CD4-positive, alpha-beta T cell treated with Interleukin-2 at 100 ng/mL for 4 hours (primary cell): ENCODE measurements at regions not wholly inside any gene's neighbourhood (a gene's known extent, or its start where the extent isn't known, plus 50 kb on each side); places are given as distances from the start of the nearest gene placed in this dataset.

Experiments
- DNase-seq: peaks from one replicate; pipeline ENCODE4 v3.0.0-alpha.2; 2020; ENCODE audit warnings: low spot score

DNA sequence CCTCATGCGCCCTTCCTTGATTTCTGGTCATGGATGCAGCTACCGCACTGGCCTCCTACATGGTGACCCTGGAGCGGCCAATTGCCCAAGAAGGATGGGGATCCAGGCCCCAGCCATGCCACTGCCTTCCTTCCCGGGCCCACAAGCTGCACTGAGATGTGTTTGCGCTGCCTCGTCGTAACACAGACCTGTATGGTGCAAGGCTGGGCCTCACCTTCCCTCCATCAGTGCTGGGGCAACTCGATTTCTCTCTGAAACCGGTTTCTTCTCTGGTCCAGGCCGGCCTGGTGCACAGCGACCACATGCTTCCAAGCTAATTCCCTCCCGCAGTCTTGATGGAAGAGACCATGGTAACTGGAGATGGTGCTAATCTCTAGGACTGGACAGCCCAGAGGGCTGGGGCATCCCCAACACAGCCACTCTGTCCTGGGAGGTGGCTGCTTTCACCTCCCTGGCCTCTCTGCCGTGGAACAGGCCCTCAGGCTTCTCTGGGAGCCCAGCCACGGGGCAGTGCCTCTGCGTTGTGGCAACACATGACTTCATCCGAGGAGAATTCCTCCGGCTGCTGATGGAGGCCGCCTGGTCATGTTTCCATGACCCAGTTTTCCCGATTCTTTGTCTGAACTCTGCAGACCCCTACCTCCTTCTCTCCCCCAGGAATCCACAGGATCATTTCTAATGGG lies 184.2 kb downstream of the GLI2 start:
- DNase-seq: no peak

DNA sequence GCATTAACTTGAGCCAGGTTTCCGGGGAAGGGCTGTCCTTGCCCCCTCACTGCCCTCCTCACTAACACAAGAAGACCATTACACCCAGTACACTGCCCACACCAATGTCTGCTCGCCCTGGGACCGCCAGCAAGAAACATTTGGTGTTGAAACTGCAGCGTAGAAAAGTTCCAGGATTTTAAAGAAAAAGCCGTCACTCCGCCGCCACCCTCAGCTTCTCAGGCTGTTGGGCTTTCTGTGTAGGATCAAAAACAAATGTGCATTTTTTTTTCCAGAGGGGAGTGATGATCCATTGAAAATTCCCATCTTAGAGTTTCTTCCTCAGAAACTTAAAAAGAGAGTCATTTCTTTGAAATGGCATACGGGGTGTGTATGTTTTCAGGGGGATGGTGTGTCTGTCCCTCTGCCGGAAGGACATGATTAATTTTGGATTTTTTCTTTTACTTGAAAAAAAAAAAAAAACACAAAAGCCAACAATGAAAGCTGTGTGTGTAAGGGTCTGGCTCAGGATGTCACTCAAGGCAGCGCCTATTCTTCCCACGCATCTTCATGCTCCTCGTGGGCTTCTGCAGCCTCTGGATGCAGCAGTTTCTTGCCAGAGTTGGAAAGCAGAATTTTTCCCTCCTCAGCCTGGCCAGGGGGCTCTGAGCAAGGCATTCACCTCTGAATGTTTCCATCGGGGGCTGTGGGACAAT lies 184.9 kb downstream of the GLI2 start:
- no peak for DNase-seq

DNA sequence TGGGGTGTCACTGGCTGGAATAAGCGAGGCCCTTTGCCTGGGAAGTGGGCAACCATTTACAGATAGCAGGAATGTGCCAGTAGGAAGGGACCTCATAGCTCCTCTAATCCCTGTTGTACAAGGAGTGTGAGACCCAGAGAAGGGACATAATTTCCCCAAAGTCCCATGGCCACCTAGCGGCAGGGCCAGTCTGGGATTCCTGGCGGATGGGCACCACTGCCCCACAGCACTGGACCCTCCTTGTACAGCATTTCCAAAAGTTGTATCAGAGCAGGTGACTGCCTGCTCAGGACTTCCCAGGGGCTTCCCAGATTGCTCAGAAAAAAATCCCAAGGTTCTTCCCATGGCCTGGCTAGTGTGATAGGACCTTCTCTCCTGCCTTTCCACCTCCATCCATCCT lies 185.8 kb downstream of the GLI2 start:
- DNase-seq: no peak

DNA sequence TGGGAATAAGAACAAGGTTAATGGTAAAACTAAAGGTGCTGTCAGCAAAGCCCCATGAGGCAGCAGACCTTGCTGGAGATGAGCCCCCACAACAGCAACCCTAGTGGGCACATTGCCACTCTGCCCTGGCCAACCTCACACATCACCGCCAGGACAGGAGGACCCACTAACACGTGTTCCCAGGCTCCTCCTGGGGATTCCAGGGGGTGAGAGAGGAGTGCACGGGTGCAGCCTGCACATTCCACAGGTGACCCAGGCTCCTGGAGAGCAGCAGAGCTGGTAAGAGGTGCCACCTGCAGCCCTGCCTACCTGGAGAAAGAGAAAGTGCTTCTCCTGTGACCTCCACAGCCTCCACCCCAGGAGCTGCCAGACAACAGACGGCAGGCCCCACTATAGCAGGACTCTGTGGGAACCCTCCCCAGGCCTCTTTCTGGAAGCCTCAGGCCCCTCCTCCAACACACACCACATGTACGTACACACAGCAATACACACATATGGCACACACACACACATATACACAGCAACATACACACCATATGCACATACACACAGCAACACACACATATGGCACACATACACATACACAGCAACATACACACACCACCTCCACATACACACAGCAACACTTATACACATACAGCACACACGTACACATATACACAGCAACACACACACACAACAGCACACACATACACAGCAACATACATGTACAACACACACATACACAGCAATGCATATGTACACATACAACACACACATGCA lies 187.1 kb downstream of the GLI2 start:
- DNase-seq: no peak

DNA sequence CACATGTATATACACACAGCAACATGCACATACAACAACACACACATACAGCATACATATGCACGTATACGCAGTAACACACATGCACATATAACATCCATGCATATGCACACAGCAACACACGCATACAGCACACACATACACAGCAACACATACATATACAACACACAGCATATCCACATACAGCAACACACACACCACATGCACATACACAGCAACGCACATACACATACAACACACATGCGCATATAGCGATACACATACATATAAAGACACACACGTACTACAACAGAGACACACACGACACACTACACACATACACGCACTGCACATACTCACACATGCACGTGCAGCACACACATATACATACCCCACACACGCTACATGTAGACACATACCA lies 187.8 kb downstream of the GLI2 start:
- DNase-seq: no peak

DNA sequence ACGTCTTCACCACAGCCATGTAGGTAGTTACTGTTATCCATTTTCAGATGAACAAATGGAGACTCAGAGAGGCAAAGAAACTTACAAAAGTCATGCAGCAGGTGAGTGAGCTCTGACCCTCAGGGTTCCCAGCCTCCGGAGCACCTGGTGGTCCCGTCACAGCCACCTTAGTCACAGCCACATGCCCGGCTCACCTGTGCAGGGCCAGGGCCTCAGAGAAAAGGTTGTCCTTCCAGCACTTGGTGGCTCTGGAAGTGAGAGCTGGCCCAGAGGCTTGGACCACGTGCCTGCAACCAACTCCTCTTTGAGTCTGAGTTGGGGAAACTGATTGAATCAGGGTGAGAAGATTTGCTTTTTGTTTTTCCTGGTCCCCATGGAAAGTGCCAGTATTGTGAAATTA lies 189.3 kb downstream of the GLI2 start:
- no peak for DNase-seq

DNA sequence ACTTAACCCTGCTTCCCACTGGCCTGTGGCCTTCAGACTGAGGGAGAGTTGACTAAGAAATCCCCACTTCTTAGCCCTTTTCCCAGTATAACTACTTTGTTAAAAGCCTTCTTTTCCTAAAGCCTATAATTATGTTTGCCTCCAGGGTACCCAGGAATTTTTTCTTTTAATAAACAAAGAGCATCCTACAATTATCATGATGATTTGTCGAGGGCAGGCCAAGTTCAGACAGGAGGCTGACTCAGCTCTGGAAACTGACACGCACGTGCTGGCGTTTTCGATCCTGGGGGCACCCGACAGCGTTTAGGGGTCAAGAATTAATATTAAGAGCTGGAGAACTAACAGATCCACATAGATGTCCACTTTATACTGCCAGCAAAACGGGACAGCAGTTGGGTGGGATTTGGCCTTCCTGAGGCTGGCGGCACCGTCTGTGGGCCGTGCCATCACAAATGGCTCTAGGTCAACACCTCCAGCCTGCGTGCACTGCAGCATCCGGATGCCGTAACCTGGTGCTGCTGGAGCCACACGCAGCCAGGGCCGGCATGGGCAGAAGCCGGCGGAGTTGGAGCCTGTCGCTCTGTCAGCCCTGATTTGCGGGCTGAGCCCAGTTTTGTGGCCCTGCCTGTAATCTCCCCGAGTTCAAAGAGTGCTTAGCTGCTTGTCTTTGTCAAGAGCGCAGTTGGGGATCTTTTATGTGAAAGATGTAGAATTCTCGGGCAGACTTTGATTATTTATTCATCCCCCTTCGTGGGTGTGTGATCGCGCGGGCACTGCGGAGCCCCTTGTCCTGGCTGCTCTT lies 191.0 kb downstream of the GLI2 start:
- no peak for DNase-seq

DNA sequence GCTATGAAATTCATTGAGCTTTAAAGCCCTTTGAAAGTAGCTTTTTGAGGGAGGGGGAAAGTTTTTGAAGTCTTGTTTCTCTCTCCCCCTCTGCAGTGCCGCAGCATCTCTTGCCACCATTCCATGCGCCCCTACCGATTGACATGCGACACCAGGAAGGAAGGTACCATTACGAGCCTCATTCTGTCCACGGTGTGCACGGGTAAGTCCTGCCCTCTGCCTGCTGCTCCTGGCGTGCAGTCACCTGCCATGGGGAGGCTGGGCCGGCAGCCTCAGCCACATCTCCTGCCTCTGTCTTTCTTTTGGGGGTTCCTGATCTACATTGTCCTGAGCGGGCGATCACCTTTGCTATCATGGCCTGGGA lies 191.6 kb downstream of the GLI2 start:
- DNase-seq: no peak

DNA sequence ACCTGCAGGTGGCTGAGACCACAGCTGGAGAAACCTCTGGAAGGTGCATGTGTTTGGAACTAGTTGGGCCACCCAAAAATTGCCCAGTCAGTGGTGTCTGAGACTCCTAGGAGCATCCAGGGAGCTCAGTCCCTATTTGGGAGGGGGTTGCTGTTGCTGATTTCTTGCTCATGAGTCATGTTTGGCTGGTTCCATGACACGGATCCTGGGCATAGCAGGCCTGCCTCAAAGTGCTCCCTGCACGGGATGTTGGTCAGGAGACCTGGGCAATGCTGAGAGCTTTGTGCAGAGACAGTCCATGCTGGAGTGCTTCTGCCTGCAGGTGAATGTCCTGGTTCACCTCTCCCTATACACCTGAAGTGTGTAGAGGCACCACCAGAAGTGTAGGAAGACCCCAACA lies 194.2 kb downstream of the GLI2 start:
- DNase-seq: no peak

DNA sequence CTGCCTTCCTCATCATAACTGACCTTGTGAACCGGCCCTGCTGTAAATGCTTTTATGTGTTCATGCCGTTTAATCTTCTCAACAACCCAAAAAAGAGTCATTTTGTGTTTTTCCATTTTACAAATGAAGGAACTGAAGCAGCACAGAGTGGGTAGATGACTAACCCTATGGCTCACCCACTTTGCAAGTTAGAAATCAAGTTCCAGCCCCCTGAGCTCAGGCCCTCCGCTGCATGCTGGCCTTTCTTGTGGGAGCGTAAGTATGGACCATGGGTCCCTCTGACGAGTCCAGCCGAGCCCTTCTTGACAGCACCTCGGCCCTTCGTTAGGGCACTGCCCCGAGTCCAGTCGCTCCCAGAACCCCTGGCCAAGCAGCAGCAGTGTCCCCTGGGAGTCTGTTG lies 194.6 kb downstream of the GLI2 start:
- no peak for DNase-seq

DNA sequence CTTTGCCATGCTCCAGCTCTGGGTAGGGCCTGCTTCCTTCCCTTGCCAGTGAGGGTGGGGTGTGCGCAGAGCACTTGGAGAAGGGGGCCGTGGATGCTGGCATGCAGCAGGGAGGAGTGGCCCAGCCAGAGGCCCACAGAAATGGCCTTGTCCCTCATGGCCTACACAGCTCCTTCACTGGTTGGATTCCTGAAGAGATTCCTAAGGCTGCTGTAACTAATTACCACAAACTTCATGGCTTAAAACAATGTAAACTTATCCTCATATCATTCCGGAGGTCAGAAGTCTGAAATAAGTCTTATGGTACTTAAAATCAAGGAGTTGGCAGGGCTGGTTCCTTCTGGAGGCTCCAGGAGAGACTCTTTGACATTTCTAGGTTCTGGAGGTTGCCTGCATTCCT lies 195.2 kb downstream of the GLI2 start:
- DNase-seq: no peak

DNA sequence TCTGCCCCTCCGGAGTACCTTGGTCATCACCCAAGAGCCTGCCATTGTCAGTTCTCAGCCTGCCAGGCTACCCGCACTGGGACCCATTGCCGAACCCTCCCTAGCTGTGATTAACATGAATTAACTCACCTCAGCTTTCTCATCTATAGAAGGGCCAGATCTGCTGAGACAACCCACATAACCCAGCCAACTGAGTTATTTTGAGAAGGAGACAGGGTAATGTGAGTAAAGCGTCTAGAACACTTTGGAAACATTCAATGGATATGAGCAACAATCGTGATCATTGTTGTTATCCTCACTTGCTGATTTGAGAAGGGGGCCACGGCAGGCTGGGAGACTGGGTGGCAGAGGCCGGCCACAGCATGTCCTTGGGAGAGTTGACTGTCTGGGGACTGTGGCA lies 196.8 kb downstream of the GLI2 start:
- no peak for DNase-seq

DNA sequence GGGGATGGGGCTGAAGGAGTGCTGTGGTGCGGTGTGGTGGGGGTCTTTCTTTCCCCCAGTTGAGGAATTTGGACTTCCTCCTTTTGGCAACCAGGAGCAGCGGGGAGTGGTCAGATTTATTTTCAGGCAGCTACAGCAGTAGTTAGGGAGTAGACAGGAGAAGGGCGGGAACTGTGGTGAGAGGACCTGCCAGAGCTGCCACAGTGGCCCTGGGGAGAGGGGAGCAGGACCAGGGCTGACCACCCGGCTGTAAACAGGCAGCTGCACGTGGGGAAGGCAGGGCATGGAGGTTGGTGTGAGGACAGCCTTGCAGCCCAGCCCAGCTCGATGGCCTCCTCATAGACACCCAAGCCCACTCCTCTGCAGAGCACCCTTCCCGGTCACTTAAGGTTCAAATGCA lies 197.2 kb downstream of the GLI2 start:
- DNase-seq: no peak

DNA sequence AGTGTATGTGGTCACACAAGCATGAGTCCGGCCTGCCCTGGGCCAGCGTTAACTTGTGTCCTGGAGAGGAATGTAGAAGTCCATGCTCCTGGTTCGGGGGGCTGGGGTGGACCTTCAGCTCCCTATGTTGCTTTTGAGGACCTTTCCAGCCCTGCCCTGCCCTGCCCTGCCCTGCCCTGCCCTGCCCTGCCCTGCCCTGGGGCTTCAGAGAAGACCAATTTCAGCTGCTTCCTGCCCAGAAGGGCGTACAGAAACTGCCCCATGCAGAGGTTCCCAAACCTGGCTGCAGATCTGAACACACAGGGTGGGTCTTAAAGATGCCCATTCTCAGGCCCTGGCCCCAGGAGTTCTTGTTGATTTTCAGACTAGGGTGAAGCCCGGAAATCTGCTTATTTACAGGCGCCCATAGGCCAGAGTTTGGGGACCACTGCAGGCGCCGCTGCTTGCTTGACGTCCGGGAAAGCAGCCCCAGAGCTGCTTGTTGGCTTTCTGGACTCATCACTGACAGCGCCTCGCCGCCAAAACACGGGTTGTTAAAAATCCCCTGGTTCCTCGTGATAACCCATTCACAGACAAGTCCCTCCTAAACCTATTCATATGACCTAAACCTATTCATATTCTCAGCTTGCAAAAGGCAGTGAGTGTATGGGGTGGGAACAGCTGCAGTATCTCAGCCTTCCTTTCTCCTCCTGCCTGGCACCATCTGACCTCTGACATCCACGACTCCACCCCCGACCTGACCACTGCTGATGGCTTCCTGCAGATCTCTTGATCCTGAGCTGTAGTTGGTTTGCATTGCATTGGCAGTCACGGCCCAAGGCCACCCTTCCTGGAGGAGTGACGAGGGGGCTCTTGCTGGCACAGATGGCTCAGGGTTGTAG lies 198.3 kb downstream of the GLI2 start:
- no peak for DNase-seq

DNA sequence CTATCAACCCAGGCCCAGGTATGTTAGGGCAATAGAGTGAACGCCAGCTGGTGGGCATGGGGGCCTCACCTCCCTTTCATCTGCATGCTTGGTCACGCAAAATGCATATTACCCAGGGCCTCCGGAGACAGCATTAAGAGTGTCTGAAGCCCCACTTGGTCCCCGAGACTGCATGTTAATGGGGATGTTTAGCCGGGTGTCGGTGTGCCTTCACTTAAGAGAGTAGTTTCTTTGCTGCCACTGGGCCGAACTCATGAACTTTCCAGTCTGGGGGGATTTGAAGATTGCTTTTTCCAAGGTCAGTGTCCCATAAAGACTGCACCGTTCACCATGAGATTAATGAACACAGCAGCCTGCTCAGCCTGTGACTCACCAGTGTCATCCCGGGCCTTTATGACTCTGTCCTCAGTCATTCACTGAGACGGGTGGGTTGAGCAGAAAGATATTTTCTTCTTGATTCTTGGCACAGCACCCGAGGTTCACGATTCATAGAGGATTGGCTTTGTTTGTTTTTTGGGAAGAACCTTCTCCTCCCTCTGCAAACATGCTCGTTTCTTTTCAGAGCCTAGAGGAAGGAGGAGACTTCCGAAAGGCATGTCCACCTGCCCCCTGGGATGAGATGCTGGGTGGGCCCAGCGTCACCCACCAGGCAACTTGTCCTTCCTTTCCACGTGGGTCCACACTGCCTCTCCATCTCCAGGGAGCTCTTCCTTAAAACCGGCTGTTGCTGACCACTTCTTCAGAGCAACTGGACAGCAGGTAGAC lies 199.1 kb downstream of the GLI2 start:
- DNase-seq: no peak

DNA sequence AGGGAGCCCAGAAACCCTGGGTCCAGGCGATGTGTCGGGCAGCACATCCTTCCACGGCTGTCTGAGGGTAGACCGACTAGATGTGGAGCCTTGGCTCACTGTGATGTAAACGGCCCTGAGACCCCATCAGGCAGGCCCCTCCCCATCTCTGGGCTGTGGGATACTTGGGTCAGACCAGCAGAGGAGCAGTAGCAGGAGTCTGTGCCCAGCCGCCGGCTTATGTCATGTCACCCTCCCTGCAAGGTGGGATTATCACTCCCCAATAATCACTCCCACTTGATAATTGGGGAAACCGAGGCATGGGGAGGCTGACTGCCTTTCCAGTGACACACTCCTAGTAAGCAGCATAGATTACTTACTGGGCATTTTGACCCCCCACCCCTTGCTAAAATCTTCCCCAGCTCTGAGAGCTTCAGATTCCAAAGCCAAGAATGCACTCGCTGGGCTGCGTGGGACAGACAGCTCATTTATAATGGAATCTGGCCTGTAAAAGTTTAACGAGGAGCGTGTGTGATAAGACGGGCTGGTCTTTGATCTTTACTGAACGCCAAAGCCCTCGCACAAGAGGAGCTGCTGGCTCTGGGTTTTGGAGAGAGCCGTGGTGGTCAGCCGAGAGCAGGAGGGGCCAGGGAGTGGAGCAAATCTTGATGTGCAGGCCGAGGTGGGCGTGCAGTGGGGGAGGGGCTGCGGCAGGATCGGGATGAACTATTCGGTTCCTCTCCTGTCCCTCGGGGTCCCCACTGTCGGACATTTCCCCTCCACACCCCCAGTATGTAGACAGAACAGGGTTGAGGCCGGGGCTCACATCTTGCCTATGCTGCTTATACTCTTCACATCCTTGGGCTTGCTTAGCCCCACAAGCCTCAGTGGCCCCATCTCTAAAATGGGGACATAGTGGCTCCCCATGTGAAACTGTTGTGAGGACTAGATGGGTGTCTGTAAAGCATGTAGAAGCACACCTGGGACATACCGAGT lies 200.0 kb downstream of the GLI2 start:
- DNase-seq: no peak

DNA sequence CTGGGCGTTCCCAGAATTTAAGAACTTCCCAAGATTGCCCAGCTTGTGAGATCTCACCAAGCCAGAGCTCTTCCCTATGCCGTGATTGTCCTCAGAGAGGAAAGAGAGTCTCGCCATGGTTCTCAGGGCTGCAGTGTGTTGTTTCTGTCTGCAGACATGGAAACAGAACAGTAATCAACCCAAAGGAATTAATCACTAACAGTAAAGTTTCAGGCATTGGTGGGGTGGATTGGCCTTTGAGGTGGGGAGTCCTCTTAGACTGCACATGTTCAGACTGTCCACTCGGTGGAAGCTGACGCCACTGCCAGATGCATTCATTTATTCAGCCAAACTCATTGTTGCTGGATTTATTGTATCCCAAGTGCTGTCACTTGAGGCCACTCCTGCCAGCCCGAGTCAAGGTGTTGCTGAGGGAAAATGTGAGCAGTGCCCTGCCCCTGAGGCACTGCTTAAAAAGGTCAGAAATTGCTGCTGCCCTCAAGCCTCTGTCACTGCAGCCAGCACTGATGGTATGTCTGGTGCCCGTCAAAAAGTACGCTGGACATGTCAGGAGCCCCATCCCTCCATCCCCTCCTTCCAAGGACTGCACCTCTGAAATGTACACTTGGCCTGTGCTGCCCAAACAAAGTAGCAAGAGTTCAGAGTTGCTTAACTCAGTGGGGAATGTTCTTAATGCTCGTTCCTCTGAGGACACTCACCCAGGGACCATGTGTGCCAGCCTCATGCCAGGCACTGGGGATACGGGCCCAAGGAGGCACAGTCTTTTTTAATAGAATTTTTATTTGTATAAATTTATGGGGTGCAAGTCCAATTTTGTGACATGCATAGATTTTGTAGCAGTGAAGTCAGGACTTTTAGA lies 201.0 kb downstream of the GLI2 start:
- no peak for DNase-seq

DNA sequence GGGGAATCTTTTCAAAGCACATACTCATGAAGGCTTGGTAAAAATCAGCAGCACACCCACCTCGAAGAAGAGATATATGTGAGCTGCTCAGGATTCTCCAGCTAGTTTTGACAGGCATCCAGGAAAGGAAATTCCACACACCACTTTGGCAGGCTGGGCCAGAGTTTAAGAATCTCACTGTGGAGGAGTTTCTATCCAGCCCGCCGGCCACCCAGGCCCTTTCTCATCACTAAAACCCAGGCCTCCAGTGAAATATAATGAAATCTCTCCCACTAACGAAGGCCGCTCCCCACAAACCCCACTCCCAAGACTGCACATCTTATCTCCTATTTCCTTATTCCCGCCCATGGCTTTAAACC lies 202.0 kb downstream of the GLI2 start:
- DNase-seq: no peak
